Endothelial cell of umbilical vein (primary cell): ENCODE measurements at regions not wholly inside any gene's neighbourhood (a gene's known extent, or its start where the extent isn't known, plus 50 kb on each side); places are given as distances from the start of the nearest gene placed in this dataset.

ENCODE experiments used
- BruUV-seq: library from RNA; stranded (reverse); fragments of 400-500 nt; replicated peaks from 2 replicates; lab custom pipeline; 2021; lab: Mats Ljungman, UMichigan
- CTCF ChIA-PET: fragments of 300-600, 350-600 bp; sonication (Branson Sonifier 250); formaldehyde crosslinking; loops from one replicate; lab custom pipeline; 2021; ENCODE audit warnings: antibody characterized with exemption, inconsistent platforms; lab: Charles Lee
- POLR2A ChIA-PET: fragments of 300-600, 350-600 bp; sonication (Branson Sonifier 250); formaldehyde crosslinking; loops from one replicate; lab custom pipeline; 2021; ENCODE audit warnings: antibody characterized with exemption, inconsistent platforms; lab: Charles Lee
- DNase-seq: peaks from one replicate; pipeline ENCODE4 v3.0.0-alpha.2; 2011; ENCODE audit warnings: low read depth, low spot score
- FAIRE-seq: peaks from 2 replicates; lab custom pipeline; 2011; peaks lifted over from hg19 to GRCh38; lab: Jason Lieb, UNC
- H2AFZ ChIP-seq: 2 replicates; pipeline ENCODE4 v1.6.0; 2012; ENCODE audit warnings: low read depth, low read length, control low read depth, inconsistent platforms
- H3K27ac ChIP-seq: 2 replicates; pipeline ENCODE4 v1.5.1; 2011; ENCODE audit warnings: low read depth, mild to moderate bottlenecking, control low read depth, low read length, moderate library complexity; ENCODE audit not compliant: insufficient read depth
- H3K27me3 ChIP-seq, 2 experiments: 2 replicates each; pipeline versions ENCODE4 v1.6.0 to v1.6.1; 2011; ENCODE audit warnings: low read length in 2 of 2, mixed read lengths in 1 of 2; ENCODE audit not compliant: control insufficient read depth in 2 of 2, insufficient read depth in 2 of 2
- H3K36me3 ChIP-seq, 2 experiments: 2 replicates in 1 of 2; 3 replicates in 1 of 2; pipeline ENCODE4 v1.5.1; 2011; ENCODE audit warnings: low read length in 2 of 2, mild to moderate bottlenecking in 1 of 2, moderate library complexity in 1 of 2; ENCODE audit not compliant: control insufficient read depth in 2 of 2, insufficient read depth in 2 of 2; ENCODE audit errors: extremely low read depth in 1 of 2
- H3K4me1 ChIP-seq: 3 replicates; pipeline ENCODE4 v1.5.1; 2011; ENCODE audit warnings: mild to moderate bottlenecking, low read length; ENCODE audit not compliant: control insufficient read depth, insufficient read depth; ENCODE audit errors: extremely low read depth
- H3K4me2 ChIP-seq: 2 replicates; pipeline ENCODE4 v1.6.1; 2011; ENCODE audit warnings: low read length, control low read depth, mixed read lengths; ENCODE audit not compliant: insufficient read depth
- H3K4me3 ChIP-seq, 3 experiments: fragments of 200-600 bp in 1 of 3; sonication (generic), shearing (Covaris generic) in 1 of 3; replicated peaks in 1 of 3; 2 replicates each; pipeline ENCODE4 v1.5.1; 2011 to 2016; ENCODE audit warnings: control low read depth in 3 of 3, low read length in 3 of 3, mild to moderate bottlenecking in 2 of 3, inconsistent platforms in 1 of 3, low read depth in 1 of 3, moderate library complexity in 1 of 3; ENCODE audit not compliant: insufficient read depth in 1 of 3
- H3K79me2 ChIP-seq: 2 replicates; pipeline ENCODE4 v1.6.0; 2012; ENCODE audit warnings: low read length, inconsistent platforms; ENCODE audit not compliant: control insufficient read depth, insufficient read depth
- H3K9ac ChIP-seq: replicated peaks from 2 replicates; pipeline ENCODE3; 2011; ENCODE audit warnings: low read length, control low read depth; ENCODE audit not compliant: insufficient read depth; ENCODE audit errors: extremely low read depth
- H3K9me1 ChIP-seq: replicated peaks from 3 replicates; pipeline ENCODE4 v1.6.0; 2011; ENCODE audit warnings: mild to moderate bottlenecking, low read length; ENCODE audit not compliant: control insufficient read depth, insufficient read depth; ENCODE audit errors: extremely low read depth
- H3K9me3 ChIP-seq: replicated peaks from 2 replicates; pipeline ENCODE4 v1.5.1; 2012; ENCODE audit warnings: low read length, inconsistent platforms; ENCODE audit not compliant: control insufficient read depth, insufficient read depth
- H4K20me1 ChIP-seq: replicated peaks from 2 replicates; pipeline ENCODE3; 2011; ENCODE audit warnings: mild to moderate bottlenecking, low read length; ENCODE audit not compliant: control insufficient read depth, insufficient read depth; ENCODE audit errors: extremely low read depth
- CTCF ChIP-seq, 2 donors: IDR thresholded peaks; 1 replicate in 1 of 2; 2 replicates in 1 of 2; pipeline ENCODE4 v1.5.1; 2011; ENCODE audit warnings: low read length in 2 of 2, mild to moderate bottlenecking in 2 of 2, moderate library complexity in 2 of 2, control low read depth in 1 of 2, inconsistent platforms in 1 of 2, low read depth in 1 of 2; ENCODE audit not compliant: insufficient read depth in 1 of 2; ENCODE audit errors: extremely low read depth in 1 of 2
- EZH2 ChIP-seq: IDR thresholded peaks from 2 replicates; pipeline ENCODE4 v1.6.1; 2012; ENCODE audit warnings: borderline replicate concordance, low read depth, mild to moderate bottlenecking, moderate library complexity, low read length, inconsistent platforms; ENCODE audit not compliant: severe bottlenecking
- FOS ChIP-seq: IDR thresholded peaks from 2 replicates; pipeline ENCODE4 v1.6.1; 2011; ENCODE audit warnings: mild to moderate bottlenecking, low read length, moderate library complexity, borderline replicate concordance; ENCODE audit not compliant: insufficient read depth
- GATA2 ChIP-seq: IDR thresholded peaks from 2 replicates; pipeline ENCODE4 v1.7.0; 2011; ENCODE audit warnings: low read depth, mild to moderate bottlenecking, moderate library complexity, mixed read lengths, low read length; ENCODE audit not compliant: insufficient read length, insufficient read depth
- JUN ChIP-seq: IDR thresholded peaks from 2 replicates; pipeline ENCODE4 v1.6.1; 2011; ENCODE audit warnings: borderline replicate concordance, low read depth; ENCODE audit not compliant: insufficient read length, insufficient read depth
- MAX ChIP-seq: IDR thresholded peaks from 2 replicates; pipeline ENCODE4 v1.6.1; 2011; ENCODE audit not compliant: insufficient read depth, insufficient read length
- MYC ChIP-seq: IDR thresholded peaks from one replicate; pipeline ENCODE4 v1.6.1; 2011; ENCODE audit warnings: mild to moderate bottlenecking, low read depth, low read length
- POLR2A ChIP-seq: IDR thresholded peaks from 2 replicates; pipeline ENCODE4 v1.6.1; 2012; ENCODE audit warnings: low read depth, mild to moderate bottlenecking, control low read depth, low read length
- POLR2AphosphoS5 ChIP-seq: IDR thresholded peaks from 2 replicates; pipeline ENCODE4 v1.6.1; 2012; ENCODE audit warnings: low read depth, mild to moderate bottlenecking, control low read depth, low read length, moderate library complexity; ENCODE audit not compliant: insufficient read depth
- dilution Hi-C: fragments of 300-500 bp; cut with MboI; formaldehyde crosslinking; loops from one replicate; pipeline ENCODE4 v1.15.0; 2019; ENCODE audit warnings: low sequenced_read_pairs; ENCODE audit not compliant: extremely low pct_ligation_motif_present
- intact Hi-C: fragments of 100-400 bp; cut with micrococcal nuclease; formaldehyde crosslinking; loops from one replicate; pipeline ENCODE4 v1.10.0; 2022

- no peak overlapping the region for H3K9ac ChIP-seq
- dilution Hi-C loops (no loop called here), intact Hi-C loops (no loop called here)
- no peak for TF ChIP-seq CTCF (IDR thresholded peaks at IDR 0.05; ENCODE audit: extremely low read depth in 1 of 2, insufficient read depth in 1 of 2, low read depth in 1 of 2, low read length in 2 of 2)
- TF ChIP-seq EZH2: no peak
- TF ChIP-seq POLR2AphosphoS5: no peak
- no peak for TF ChIP-seq MYC
- no peak for TF ChIP-seq GATA2
- no peak for TF ChIP-seq POLR2A
- TF ChIP-seq JUN: no peak
- no peak for TF ChIP-seq FOS
- no peak for TF ChIP-seq MAX
- H3K27ac ChIP-seq: no peak overlapping the region
- H3K9me1 ChIP-seq: no peaks in the 10 kb centered on the region
- H3K27me3 ChIP-seq: no peaks in the 10 kb centered on the region
- H3K79me2 ChIP-seq: no peaks in the 10 kb centered on the region
- no peak overlapping the region for H3K4me3 ChIP-seq
- no peaks in the 10 kb centered on the region for H3K36me3 ChIP-seq
- no TSS peak for BruUV-seq
- H3K9me3 ChIP-seq: no peaks in the 10 kb centered on the region
- H3K4me2 ChIP-seq: no peak overlapping the region
- no peak overlapping the region for H2AFZ ChIP-seq
- ChIA-PET CTCF (no interaction called here), POLR2A (no interaction called here)
- DNase-seq (no peak), FAIRE-seq (no peak)
- no peaks in the 10 kb centered on the region for H3K4me1 ChIP-seq
- no peaks in the 10 kb centered on the region for H4K20me1 ChIP-seq
Observed at GRCh38 chr2:60301726-60302125, 251.7 kb downstream of the BCL11A start.
